ENCODE measurements at regions not wholly inside any gene's neighbourhood (a gene's known extent, or its start where the extent isn't known, plus 50 kb on each side); places are given as distances from the start of the nearest gene placed in this dataset.

DNA sequence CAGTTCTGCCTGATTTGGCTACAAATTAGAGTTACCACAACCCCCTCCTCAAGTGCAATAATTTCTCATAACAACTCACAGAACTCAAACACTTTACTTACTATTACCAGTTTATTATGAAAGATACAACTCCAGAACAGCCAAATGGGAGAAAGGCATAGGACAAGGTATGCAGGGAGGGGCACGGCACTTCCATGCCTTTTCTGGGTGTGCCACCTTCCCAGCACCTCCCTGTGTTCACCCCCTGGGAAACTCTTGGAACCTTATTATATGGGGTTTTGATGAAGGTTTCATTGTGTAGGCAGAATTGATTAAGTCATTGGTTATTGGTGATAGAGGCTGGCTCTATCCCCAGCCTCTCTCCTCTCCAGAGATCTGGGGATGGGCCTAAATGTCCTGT, 66.6 kb upstream of the RAP2B start:
- TF ChIP-seq, protein P1, sequence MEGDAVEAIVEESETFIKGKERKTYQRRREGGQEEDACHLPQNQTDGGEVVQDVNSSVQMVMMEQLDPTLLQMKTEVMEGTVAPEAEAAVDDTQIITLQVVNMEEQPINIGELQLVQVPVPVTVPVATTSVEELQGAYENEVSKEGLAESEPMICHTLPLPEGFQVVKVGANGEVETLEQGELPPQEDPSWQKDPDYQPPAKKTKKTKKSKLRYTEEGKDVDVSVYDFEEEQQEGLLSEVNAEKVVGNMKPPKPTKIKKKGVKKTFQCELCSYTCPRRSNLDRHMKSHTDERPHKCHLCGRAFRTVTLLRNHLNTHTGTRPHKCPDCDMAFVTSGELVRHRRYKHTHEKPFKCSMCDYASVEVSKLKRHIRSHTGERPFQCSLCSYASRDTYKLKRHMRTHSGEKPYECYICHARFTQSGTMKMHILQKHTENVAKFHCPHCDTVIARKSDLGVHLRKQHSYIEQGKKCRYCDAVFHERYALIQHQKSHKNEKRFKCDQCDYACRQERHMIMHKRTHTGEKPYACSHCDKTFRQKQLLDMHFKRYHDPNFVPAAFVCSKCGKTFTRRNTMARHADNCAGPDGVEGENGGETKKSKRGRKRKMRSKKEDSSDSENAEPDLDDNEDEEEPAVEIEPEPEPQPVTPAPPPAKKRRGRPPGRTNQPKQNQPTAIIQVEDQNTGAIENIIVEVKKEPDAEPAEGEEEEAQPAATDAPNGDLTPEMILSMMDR (IDR thresholded peaks at IDR 0.05) = no peak
- H3K9ac ChIP-seq (ENCODE audit: low read depth in 2 of 2, low read length in 2 of 2) = no peak overlapping the region
- peaks cover 3% of the 10 kb centered on the region for H3K4me1 ChIP-seq
- intact Hi-C loops (cut with DNase I) = no loop called here
- no peak overlapping the region for H3K27ac ChIP-seq
- no peak overlapping the region for H3K4me3 ChIP-seq
- H3K9me3 ChIP-seq = no peaks in the 10 kb centered on the region
- H3K36me3 ChIP-seq = no peaks in the 10 kb centered on the region
- DNase-seq = peak; percentile 32
- no peaks in the 10 kb centered on the region for H3K27me3 ChIP-seq

DNA sequence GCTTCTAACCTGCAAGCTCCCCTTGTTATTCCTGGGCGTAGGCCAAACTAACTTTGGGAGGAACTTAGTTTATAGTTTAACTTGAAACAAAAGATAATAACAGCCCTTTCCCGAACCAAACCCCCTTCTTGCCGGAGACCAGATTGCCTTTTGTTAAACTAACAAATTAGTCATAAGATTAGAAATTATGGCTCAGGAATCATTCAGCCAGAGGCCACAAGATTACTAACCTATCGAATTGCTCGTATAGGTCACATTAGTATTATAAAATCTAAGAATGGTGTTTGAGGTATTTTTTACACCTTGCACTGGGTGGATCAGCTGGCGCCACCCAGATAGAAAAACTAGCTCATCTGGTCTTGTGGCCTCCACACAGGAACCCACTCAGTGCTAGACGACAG, 65.3 kb upstream of the RAP2B start:
- H3K4me3 ChIP-seq = no peak overlapping the region
- peak; percentile 76 for DNase-seq
- no peak overlapping the region for H3K9ac ChIP-seq (ENCODE audit: low read depth in 2 of 2, low read length in 2 of 2)
- no peaks in the 10 kb centered on the region for H3K9me3 ChIP-seq
- H3K36me3 ChIP-seq = no peaks in the 10 kb centered on the region
- intact Hi-C loops (cut with DNase I) = no loop called here
- no peaks in the 10 kb centered on the region for H3K27me3 ChIP-seq
- peak overlapping the region; percentile 74 for H3K27ac ChIP-seq
- TF ChIP-seq, protein P1 (IDR thresholded peaks at IDR 0.05) = no peak
- H3K4me1 ChIP-seq = peaks cover 3% of the 10 kb centered on the region

DNA sequence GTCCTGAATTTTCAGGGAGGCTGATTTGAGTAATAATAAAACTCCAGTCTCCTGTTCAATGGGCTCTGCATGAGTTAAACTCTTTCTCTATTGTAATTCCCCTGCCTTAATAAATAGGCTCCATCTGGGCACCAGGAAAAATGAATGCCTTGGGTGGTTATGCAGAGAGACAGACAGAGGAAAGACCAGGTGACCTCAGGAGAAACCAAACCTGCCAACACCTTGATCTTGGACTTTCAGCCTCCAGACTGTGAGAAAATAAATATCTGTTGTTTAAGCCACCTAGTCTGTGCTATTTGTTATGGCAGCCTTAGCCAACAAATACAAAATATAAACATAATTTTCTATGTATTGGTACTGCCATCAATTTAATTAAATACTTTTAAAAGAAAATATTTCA, 64.8 kb upstream of the RAP2B start:
- Histone ChIP-seq H3K36me3 (no peaks in the 10 kb centered on the region), H3K4me3 (no peak overlapping the region), H3K9me3 (no peaks in the 10 kb centered on the region), H3K4me1 (peaks cover 3% of the 10 kb centered on the region), H3K9ac (ENCODE audit: low read depth in 2 of 2, low read length in 2 of 2) (no peak overlapping the region), H3K27ac (peak overlapping the region; percentile 74), H3K27me3 (no peaks in the 10 kb centered on the region)
- TF ChIP-seq, protein P1 (IDR thresholded peaks at IDR 0.05) = no peak
- intact Hi-C loops (cut with DNase I) = no loop called here
- no peak for DNase-seq

DNA sequence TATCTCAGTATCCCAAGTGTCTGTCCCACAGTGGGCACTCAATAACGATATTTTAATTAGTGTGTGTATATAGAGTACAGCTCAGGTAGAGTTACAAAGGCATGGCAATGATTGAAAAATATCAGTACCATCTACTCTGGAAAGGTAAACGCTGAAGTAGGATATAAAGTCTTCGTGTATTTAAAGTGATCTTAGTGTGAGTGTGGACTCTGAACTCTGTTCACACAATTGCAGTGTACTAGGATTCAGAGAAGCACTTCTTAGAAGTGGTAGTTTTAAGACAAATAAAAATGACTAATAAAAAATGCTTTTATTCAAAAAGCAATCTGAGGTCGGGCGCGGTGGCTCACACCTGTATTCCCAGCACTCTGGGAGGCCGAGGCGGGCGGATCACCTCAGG, 62.9 kb upstream of the RAP2B start:
- Histone ChIP-seq H3K9ac (ENCODE audit: low read depth in 2 of 2, low read length in 2 of 2) (peak overlapping the region in 1 of 2 donors; percentile 1), H3K9me3 (no peaks in the 10 kb centered on the region), H3K27me3 (no peaks in the 10 kb centered on the region), H3K4me1 (peaks cover 3% of the 10 kb centered on the region), H3K27ac (peak overlapping the region; percentile 74), H3K4me3 (no peak overlapping the region), H3K36me3 (no peaks in the 10 kb centered on the region)
- intact Hi-C loops (cut with DNase I) = no loop called here
- DNase-seq = peak; percentile 29
- TF ChIP-seq, protein P1 (IDR thresholded peaks at IDR 0.05) = no peak

DNA sequence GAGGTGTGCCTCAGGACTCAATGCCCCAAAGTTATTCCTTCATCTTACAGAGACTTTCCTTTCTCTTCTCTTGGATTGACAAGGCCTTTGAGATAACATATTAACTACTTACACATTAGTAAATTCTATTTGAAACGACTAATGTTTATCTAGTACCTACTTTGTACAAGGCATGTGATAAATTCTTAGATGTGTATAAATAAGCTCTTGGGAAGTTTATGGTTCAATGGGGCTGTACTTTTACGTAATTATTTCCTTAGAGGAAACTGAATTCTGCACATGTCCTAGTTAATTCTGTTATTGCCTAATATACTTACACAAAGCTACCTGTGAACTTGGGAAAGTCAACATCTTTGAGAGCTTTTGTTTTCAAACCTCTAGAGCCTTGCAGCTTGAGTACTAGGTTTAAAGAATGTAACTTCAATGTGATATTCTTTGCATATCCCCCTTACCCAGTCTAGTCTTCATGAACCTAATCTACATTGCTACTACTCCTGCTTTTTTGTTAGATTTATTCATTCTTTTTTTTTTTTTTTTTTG, 58.5 kb upstream of the RAP2B start:
- no peaks in the 10 kb centered on the region for H3K9me3 ChIP-seq
- no peaks in the 10 kb centered on the region for H3K4me1 ChIP-seq
- H3K27me3 ChIP-seq = no peaks in the 10 kb centered on the region
- TF ChIP-seq, protein P1 (IDR thresholded peaks at IDR 0.05) = no peak
- no peak for DNase-seq
- intact Hi-C loops (cut with DNase I) = no loop called here
- H3K9ac ChIP-seq (ENCODE audit: low read depth in 2 of 2, low read length in 2 of 2) = no peak overlapping the region
- no peak overlapping the region for H3K4me3 ChIP-seq
- H3K36me3 ChIP-seq = no peaks in the 10 kb centered on the region
- H3K27ac ChIP-seq = no peak overlapping the region
